ENCODE measurements at regions not wholly inside any gene's neighbourhood (a gene's known extent, or its start where the extent isn't known, plus 50 kb on each side); places are given as distances from the start of the nearest gene placed in this dataset.
"Not testable (repeated sequence)": the region's sequence is repeated elsewhere in the genome, so short reads cannot be mapped to it uniquely, and the experiment has no call there.

DNA sequence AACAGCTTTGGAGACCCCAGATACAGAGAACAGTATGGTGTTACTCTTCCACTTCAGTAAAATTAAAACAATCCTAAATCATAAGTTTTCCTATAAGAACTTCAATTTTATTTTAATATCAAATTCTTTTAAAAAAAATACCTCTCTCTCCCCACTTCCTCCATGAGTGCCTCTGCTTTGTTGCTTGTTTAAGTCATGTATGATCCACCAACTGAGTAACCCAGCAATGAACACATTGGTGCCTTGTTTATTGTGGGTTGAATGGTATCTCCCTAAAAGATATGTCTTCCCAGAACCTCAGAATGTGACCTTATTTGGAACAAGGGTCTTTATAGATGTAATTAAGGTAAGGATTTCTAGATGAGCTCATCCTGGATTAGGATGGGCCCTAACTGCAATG, 143.5 kb upstream of the EGLN3 start:
- DNase-seq (ENCODE audit: low read depth) = no peak

DNA sequence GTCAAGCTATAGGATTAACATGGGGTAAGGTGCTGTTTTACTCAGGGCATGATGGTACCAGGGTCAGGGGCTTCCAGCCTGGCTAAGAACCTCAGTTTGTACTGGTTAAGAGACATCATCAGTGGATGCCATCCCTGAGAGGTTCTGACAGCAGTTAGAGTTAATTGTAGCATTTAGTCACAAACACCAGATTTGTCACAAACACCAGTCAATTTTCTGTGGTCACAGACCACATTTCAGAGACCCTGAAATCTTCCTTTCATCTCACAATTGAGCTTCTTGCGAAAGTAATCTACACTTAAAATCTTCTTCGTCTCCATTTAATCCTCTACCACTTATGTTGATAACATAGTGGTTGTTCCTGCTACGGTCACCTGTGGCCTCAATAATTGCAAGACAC, 143.0 kb upstream of the EGLN3 start:
- no peak for DNase-seq (ENCODE audit: low read depth)

DNA sequence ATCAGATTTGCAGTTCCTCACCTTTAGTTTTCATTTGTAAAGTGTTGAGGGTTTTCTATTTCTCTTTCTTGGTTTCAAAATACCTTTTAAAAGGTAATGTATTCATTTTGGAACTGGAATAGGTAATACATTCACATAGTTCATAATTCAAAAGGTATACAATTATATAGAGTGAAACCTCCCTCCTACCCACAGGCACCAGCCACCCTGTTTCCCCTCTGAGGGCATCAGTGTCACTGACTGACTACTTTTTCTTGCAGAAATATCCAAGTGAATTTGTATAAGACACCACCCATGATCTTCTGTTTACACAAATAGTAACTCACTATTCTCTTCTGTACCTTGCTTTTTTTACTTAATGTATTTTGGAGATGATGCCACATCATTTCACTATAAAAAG, 139.6 kb upstream of the EGLN3 start:
- no peak for DNase-seq (ENCODE audit: low read depth)

DNA sequence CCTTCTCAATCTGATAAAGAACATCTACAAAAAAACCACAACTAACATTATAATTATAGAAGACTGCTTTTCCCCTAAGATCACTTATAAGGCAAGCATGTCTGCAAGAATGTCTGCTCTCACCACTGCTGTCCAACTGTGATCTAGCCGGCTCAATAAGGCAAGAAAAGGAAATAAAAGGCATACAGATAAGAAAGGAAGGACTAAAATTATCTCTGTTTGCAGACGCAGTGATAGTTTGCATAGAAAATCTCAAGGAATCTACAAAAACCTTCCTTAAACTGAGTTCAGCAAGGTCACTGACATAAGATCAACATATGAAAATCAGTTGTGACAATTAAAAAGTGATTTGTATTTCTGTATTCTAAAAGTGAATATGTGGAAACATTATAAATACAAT, 138.0 kb upstream of the EGLN3 start:
- no peak for DNase-seq (ENCODE audit: low read depth)

DNA sequence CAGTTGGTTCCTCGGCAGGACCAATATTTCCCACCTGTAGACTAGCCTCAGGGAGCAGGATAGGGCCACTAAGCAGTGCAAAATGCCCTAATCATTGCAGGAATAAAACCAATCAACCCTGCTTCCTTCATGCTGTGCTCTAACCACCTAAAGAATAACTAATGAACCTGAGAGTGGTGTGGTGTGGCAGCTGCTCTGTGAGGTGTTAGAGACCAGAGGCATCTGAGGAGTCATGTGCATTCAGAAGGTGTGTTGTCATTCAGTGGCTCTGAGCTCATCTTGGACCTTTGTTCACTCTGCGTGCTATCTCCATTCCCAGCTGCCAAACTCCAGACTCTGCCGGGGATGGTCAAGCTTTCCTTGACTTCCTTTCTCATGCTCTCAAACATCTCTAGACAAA, 136.7 kb upstream of the EGLN3 start:
- no peak for DNase-seq (ENCODE audit: low read depth)

DNA sequence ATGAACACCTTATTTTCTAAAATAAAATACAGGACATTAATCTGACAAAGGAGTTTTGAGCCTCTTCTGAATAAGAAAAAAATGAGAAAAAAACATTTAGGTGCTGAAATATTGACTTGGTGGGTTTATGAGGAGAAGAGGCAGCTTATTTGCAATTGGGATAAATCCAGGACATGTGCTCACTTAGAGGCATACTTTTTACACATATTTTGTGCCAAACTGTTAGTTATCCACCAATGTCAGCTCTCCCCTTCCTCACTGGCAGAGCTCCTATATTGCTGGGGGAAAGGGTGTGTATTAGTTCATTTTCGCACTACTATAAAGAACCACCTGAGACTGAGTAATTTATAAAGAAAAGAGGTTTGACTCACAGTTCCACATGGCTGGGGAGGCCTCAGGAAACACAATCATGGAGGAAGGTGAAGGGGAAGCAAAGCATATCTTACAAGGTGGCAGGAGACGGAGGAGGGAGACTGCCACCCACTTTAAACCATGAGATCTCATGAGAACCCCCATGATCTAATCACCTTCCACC, 135.4 kb upstream of the EGLN3 start:
- no peak for DNase-seq (ENCODE audit: low read depth)

DNA sequence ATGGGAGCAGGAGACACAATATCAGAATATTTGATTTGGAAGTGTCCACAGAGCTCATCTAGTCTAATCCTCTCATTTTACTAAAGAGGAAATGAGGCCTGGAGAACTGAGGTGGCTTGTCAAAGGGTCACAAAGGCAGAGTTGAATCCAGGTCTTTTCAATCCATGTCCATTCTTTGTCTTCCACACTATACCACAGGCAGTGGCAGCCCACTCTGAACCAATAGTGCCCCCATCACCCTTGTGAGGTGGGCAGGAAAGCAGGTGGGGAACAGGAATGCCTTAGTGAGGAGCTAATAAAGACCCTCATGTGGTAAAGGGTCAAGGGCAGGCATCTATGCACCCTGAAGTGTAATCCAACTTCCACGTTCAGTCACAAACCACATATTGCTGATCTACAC, 134.8 kb upstream of the EGLN3 start:
- no peak for DNase-seq (ENCODE audit: low read depth)

DNA sequence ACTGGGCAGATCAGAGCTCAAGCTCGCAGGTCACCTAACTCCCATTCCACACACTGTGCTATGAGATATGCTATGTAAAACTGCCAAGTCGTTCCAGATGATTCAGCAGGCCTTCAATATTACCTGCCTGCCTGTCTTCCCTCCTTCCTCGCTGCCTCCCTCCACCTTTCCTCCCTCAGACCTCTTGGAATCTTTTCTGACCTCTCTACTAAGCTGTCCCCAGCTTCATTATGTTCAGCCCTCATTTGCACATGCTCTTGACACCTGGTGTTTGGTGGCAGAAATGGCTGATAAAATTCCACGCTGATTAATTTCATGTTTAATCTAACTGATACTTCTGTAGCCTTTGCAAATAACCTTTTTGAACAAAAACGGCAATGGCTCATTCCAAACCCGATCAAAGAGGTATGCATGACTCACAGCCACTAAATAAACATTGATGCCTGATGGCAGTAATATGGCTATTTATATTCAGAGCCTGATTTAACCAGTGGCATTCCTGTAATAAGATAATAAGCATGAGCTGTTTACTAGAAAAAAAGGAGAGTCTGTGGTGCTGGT, 130.8 kb upstream of the EGLN3 start:
- peak; percentile 53 for DNase-seq (ENCODE audit: low read depth)

DNA sequence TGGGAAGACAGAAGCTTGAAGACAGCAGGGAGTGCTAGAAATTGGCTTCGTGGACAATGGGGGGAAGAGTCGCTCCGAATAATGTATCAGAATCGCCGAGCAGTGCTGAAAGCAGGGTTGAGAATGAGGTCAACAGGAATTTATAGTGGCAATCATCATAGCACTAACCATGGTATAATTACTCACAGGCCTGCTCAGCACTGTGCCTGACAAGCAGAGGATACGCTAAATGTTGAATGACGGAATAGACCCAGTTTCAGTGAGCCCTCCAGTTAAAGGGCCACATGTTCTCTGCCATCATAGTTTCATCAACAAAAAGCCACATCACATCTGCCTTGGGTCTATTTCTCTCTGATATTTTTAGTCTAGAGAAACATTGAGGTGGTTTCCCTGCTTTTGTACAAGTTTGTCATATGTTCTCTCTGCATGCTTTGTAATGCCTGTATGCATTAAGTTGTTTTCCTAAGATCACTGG, 130.3 kb upstream of the EGLN3 start:
- peak; percentile 10 for DNase-seq (ENCODE audit: low read depth)

DNA sequence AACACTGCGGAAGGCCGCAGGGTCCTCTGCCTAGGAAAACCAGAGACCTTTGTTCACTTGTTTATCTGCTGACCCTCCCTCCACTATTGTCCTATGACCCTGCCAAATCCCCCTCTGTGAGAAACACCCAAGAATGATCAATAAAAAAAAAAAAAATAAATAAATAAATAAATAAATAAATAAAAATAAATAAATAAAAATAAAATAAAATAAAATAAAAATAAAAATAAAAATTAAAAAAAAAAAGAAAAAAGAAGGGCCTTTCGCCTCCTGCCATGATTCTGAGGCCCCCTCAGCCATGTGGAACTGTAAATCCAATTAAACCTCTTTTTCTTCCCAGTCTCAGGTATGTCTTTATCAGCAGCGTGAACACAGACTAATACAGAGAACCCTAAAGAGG, 128.8 kb upstream of the EGLN3 start:
- DNase-seq (ENCODE audit: low read depth) = not testable (repeated sequence)

DNA sequence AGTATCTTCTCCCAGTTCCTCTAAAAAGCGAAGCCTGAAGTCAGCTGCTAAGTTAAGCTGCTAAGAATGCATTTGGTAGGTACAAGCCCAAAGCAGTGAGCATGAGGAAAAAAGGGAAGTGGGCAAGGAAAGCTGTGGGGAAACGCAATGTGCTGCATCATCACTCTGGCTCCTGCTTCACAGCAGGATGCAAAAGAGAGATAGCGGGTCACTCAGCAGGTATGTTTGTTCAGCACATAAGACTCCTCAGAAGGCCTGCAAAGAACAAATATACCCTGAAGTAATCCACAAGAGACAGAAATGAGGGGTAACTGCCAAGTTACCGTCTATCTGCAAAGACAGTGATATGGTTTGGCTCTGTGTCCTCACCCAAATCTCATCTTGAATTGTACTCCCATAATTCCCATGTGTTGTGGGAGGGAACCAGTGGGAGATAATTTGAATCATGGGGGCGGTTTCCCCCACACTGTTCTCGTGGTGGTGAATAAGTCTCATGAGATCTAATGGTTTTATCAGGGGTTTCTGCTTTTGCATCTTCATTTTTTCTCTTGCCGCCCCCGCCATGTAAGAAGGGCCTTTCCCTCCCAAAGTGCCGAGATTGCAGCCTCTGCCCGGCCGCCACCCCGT, 127.4 kb upstream of the EGLN3 start:
- no peak for DNase-seq (ENCODE audit: low read depth)

DNA sequence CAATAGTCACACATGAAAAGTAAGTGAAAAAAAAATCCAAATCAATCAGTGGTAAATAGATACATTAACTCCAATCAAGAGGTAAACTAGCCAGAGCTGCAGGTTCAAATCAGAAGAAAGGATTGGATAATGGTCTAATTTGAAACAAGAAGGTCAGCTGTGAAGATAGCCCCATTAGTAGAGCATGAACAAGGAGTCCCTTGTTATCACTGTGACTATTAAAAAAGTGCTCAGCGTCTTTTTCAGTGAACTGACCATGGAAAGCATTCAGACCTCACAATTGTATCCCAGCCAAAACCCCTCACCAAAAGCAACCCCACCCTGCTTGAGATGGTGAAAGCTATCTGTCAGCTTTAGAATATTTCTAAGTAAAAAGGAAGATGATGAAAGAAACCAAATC, 125.0 kb upstream of the EGLN3 start:
- no peak for DNase-seq (ENCODE audit: low read depth)

DNA sequence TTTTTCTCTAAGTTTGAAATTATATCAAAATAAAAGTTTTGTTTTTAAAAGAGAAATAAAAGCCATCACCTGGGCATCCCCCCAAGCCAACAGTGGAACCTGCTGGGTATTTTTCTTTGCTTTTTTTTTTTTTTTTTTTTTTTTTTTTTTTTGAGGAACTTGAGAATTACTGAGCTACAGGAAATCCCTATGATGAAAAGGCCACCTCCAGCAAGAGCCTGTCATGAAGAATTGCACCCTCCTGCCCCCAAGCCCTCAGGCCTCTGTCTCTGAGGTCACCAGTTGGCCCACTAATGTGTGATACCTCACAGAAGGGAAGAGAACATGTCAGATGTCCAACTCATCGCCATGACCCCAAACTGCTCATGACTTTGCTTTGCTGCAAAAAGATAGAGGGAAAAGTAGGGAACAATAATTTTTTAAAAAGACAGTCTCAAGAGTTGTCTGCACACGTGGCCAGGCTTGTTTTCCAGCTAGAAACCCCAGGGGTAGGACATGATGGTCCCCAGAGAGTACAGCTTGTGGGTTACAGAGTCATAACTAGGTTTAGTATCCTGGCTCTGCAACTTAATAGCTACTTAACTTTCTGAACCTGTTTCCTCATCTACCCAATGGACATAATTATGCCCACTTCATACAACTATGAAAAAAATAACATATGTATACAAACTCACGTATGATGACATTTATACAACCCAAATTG, 124.3 kb upstream of the EGLN3 start:
- DNase-seq (ENCODE audit: low read depth) = no peak

DNA sequence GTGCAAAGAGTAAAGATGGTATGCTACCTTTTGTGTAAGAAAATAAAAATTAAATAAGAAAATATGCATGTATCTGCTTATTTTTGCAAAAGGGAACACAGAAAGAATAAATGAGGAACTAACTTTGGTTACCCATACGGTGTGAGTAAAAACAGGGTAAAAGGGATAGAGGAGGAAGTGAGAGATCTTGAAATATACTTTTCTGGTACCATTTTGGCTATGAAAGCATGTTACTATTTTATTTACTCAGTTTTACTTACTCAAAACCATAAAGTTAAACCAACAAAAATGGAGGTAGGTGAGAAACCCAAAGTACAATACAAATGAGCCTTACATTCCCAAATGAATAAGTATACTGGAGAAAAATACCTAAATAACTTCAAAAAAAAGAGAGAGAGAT, 122.0 kb upstream of the EGLN3 start:
- DNase-seq (ENCODE audit: low read depth) = no peak

DNA sequence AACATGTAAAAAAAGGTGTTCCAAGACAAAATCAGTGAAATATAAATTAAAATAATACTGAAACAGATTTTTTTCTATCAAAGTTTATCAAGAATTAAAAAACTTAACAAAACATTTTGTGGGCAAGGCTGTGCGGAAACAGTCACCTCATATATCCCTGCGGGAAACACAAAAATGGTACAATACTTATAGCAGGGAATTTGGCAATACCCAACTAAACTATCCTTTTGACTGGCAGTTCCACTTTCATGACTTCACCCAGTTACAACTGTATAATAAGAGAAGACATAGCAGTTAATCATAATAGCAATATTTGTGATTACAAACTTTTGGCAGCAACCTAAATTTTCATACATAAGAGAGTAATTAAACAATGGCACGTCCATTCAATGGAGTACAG, 121.5 kb upstream of the EGLN3 start:
- no peak for DNase-seq (ENCODE audit: low read depth)

DNA sequence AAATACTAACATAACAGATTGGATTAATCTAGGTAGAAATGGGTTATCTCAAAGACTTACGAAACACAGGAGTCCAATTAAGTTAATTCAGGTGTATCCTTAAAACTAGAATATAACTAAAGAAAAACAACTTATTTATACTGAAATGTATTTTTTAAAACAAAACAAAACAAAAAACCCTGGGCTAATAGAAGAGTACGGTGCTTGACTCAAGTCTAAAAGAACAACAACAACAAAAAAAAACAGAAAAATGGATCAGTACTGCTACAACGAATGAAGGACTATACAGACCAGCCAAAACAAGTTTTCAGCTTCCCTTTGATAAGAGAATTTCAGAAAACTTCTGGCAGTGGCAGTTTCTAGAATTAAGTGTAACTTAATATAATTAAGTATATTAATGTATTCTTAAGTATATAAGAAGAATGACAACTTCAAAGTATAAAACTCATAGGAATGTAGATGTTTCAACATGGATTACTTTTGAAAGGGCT, 120.1 kb upstream of the EGLN3 start:
- DNase-seq (ENCODE audit: low read depth) = no peak

DNA sequence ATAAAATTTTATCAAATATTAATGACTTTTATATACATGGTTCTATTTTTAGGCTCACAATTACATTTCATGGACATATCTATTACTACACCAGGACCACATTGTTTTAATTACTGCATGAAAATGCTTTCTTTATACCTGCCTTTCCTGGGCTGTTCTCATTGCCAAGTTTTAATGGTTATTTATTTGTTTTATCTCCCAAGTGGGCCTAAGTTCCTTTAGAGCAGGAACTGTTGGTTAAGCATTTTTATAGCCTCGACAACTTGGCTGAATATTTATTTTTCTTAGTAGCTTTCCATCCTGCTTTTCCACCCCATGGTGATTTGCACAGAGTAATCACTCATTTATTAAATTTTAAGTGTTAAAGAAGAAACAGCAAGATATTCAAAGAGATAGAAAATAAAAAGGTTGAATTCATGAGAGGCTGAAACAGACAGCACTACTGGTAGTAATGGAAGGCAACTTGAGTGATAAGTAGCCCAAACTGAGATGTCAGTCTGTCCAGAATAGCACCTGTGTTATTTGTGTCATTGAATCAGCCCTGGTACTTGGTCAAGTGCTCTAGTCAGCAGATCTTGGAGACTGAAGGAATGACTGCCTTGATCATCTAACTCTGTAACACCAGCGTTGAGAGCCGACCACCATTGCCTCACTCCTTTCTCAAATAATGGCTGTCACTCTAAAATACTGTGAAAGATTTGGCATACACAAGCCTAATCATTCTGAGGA, 119.1 kb upstream of the EGLN3 start:
- DNase-seq (ENCODE audit: low read depth) = no peak

DNA sequence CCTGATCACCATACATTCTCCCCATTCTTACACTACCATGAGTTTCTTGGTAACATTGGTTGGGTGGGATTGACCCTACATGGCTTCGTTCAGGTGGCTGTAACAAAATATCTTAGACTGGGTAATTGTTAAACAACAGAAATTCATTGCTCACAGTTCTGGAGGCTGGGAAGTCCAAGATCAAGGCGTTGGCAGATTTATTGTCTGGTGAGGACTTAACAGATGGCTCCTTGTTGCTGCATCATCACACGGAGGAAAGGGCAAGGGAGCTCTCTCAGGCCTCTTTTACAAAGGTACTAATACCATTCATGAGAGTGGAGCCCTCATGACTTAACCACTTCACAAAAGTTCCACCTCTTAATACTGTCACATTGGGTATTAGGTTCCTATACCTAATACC, 116.7 kb upstream of the EGLN3 start:
- DNase-seq (ENCODE audit: low read depth) = no peak

DNA sequence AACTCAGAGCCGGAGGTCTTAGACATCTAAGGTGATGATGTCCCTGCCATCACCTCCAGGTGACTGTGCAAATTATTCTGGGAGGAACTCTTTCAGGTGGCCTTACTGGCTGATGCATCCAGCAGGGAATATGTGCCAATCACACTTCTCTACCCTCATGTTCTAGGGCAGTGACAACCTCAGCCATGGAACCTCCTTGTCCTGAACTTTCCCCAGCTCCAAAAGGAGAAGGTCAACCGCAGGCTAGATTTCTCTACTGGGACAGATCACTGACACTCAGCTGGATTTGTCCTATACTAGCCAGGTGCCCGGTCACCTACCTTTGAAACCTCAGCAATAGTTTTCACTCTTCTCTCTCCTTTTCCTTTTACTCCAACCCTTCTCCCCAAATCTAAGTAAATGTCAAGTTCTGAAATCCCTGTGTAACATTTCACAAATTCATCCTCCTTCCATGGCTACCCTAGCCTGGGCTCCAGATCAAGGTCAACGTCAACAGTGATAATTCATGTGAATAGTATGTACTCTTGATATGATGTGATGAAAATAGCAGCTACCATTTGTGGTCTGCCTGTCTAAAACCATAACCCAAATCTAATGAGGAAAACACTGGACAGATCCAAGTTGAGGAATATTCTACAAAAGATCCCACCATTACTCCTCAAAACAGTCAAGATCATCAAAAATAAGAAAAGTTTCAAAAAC, 115.0 kb upstream of the EGLN3 start:
- no peak for DNase-seq (ENCODE audit: low read depth)

DNA sequence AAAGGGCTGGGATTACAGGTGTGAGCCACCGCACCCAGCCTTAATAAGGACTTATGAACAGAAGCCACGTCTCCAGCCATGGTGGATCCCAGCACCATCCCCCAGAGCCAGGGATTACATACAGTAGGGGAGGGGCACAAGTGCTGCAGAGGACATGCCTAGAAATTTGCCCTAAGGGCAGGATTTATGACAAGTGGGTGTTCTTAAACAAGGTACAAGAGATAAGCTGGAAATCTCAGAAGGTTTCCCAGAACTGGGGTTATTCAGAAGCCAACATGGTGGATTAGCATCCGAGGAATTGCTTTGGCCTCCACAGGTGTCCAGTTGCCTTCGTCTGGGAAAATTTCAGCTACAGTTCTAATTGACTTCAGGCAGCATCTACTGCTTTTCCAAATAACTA, 114.4 kb upstream of the EGLN3 start:
- no peak for DNase-seq (ENCODE audit: low read depth)

DNA sequence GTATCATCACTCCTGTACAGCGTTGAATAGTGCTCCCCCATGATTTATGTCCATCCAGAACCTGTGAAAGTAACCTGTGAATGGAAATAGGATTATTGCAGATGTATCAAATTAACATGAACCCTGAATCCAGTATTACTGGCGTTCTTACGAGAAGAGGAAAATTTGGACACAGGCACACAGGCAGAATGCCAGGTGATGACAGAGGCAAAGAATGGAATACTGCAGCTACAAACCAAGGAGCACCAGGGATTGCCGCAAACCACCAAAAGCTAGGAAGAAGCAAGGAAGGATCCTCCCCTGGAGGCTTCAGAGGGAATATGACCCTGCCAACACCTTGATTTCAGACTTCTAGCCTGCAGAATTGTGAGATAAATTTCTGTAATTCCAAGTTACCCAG, 113.5 kb upstream of the EGLN3 start:
- no peak for DNase-seq (ENCODE audit: low read depth)

Measured in ELR (cell line).